ENCODE measurements at regions not wholly inside any gene's neighbourhood (a gene's known extent, or its start where the extent isn't known, plus 50 kb on each side); places are given as distances from the start of the nearest gene placed in this dataset.

DNA sequence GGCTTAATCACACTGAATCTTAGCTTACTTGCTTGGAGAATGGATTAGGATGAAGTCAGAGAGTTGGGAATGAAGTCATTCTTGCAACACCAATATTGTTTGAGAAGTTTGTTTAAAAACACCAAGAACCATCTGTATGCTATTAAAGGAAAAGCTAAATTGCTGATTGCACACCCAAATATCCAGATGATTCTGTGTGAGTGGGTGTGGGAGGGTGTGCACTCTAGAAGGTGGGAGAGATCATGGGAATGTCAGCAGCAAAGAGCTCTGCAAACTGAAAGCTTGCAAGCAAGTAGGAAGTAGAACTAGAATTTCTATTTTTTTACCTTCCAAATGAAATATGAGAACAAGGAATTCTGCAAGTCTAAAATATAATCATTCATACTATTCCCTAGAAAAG lies 364.9 kb downstream of the NR2F2 start:
- peaks cover 0 to 4% (median 0%) of the 10 kb centered on the region in 4 donors for H3K4me1 ChIP-seq
- TF ChIP-seq POLR2A (IDR thresholded peaks at IDR 0.05) (no peak), EP300 (IDR thresholded peaks at IDR 0.05) (no peak), CTCF (IDR thresholded peaks at IDR 0.05) (no peak), POLR2AphosphoS5 (IDR thresholded peaks at IDR 0.05) (no peak)
- ATAC-seq (ENCODE audit: low FRiP score in 2 of 2), result peak in 1 of 2 donors; percentile 47
- no peaks in the 10 kb centered on the region for H3K36me3 ChIP-seq
- no peak for DNase-seq
- no peaks in the 10 kb centered on the region for H3K27me3 ChIP-seq
- no peak overlapping the region for H3K27ac ChIP-seq
- no peak overlapping the region for H3K4me3 ChIP-seq
- H3K9me3 ChIP-seq, result no peaks in the 10 kb centered on the region

GRCh38 chr15:96699871-96700401 lies 369.4 kb downstream of the NR2F2 start:
- H3K27ac ChIP-seq, result no peak overlapping the region
- TF ChIP-seq EP300 (IDR thresholded peaks at IDR 0.05) (no peak), POLR2AphosphoS5 (IDR thresholded peaks at IDR 0.05) (no peak), POLR2A (IDR thresholded peaks at IDR 0.05) (no peak), CTCF (IDR thresholded peaks at IDR 0.05) (no peak)
- no peaks in the 10 kb centered on the region for H3K36me3 ChIP-seq
- WGBS, 2 donors, result 62 to 75% methylated on average over 3 of the region's 3 CpGs
- no peaks in the 10 kb centered on the region for H3K4me1 ChIP-seq
- H3K4me3 ChIP-seq, result no peak overlapping the region
- no peak for ATAC-seq (ENCODE audit: low FRiP score in 2 of 2)
- DNase-seq, result no peak
- H3K9me3 ChIP-seq, result no peaks in the 10 kb centered on the region
- no peaks in the 10 kb centered on the region for H3K27me3 ChIP-seq

- TF ChIP-seq POLR2AphosphoS5 (IDR thresholded peaks at IDR 0.05) (no peak), POLR2A (IDR thresholded peaks at IDR 0.05) (no peak), EP300 (IDR thresholded peaks at IDR 0.05) (no peak), CTCF (IDR thresholded peaks at IDR 0.05) (no peak)
- no peaks in the 10 kb centered on the region for H3K9me3 ChIP-seq
Observed at GRCh38 chr15:96700555-96700954, 370.1 kb downstream of the NR2F2 start.

GRCh38 chr15:96701443-96701842 lies 370.9 kb downstream of the NR2F2 start:
- DNase-seq, result no peak

More at GRCh38 chr15:96700555-96700954, 370.1 kb downstream of the NR2F2 start:
- ATAC-seq (ENCODE audit: low FRiP score in 2 of 2) (no peak), DNase-seq (no peak)
- H3K36me3 ChIP-seq, result no peaks in the 10 kb centered on the region
- H3K27ac ChIP-seq, result no peak overlapping the region
- no peaks in the 10 kb centered on the region for H3K27me3 ChIP-seq
- no peaks in the 10 kb centered on the region for H3K4me1 ChIP-seq
- no peak overlapping the region for H3K4me3 ChIP-seq
- WGBS, 2 donors, result 74 to 83% methylated on average over 2 of the region's 2 CpGs

More at GRCh38 chr15:96701443-96701842, 370.9 kb downstream of the NR2F2 start:
- Histone ChIP-seq H3K27me3 (no peaks in the 10 kb centered on the region), H3K4me3 (no peak overlapping the region), H3K36me3 (no peaks in the 10 kb centered on the region), H3K27ac (no peak overlapping the region), H3K4me1 (no peaks in the 10 kb centered on the region), H3K9me3 (no peaks in the 10 kb centered on the region)
- WGBS, 2 donors, result 66 to 73% methylated on average over 2 of the region's 2 CpGs
- no peak for TF ChIP-seq CTCF (IDR thresholded peaks at IDR 0.05)
- no peak for ATAC-seq (ENCODE audit: low FRiP score in 2 of 2)
